Hepatic stellate cell (primary cell): ENCODE measurements at regions not wholly inside any gene's neighbourhood (a gene's known extent, or its start where the extent isn't known, plus 50 kb on each side); places are given as distances from the start of the nearest gene placed in this dataset.

Experiments used
- DNase-seq: peaks from one replicate; pipeline ENCODE4 v3.0.0; 2011; ENCODE audit warnings: low spot score

- DNase-seq: no peak
Observed at GRCh38 chr4:111652986-111653385, 492.3 kb upstream of the FAM241A start.

- no peak for DNase-seq
Observed at GRCh38 chr4:111662496-111662895, 482.8 kb upstream of the FAM241A start.

GRCh38 chr4:111664308-111664945, 480.8 kb upstream of the FAM241A start:
- no peak for DNase-seq

- no peak for DNase-seq
Observed at GRCh38 chr4:111666826-111667360, 478.4 kb upstream of the FAM241A start.

GRCh38 chr4:111671756-111672155, 473.5 kb upstream of the FAM241A start:
- DNase-seq: no peak

DNA sequence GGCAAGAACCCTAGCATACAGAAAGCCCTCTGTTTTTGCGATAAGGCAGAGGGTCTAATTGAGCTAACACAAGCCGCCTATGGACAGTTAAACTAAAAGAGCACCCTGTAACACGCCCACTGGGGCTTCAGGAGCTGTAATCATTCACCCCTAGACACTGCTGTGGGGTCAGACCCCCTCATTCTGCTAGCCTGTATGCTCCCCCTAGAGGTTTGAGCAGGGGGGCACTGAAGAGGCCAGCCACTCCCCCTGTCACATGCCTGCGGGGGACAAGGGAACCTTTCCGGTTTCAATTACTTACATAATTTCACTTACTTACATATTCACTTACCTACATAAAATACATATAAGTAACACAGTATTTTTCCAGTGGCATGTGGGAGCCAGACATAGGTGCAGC, 469.5 kb upstream of the FAM241A start:
- DNase-seq: no peak

GRCh38 chr4:111676533-111676932, 468.7 kb upstream of the FAM241A start:
- DNase-seq: no peak

DNA sequence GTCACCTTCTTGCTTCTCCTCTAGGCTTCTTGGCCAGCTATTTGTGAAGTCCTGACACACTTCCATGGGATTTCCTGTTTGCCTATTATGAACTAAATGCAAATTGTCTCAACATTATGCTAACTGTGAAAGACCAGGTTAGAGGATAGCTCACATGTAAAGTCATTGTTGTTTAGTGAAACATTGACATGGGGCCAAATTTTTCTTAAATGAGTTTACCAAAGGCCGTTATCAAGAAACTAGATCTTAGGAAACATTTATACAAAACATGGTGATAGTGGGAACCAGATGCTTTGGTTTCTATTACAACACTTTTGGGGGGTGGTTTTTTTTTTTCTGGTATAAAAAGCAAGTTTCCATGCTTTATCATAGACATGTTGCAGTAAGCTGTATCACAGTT, 466.8 kb upstream of the FAM241A start:
- DNase-seq: no peak

DNA sequence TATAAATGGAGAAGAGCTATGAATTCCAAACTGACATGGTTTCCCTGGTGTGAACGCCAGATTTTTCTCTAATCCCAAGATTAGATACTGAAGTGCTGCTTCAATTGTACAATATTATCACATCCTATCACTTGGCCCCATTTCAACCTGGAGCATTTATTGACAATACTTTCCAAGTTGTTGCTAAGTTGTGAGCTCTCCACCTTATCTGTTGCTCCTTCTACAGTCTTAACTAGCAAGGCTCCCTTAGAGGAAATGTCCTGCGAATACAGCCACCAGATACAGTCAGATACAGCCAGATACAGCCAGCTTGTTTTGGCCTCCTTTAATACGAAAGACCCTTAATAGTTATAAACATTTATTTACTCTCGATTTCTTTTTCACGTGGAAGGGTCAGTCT, 466.3 kb upstream of the FAM241A start:
- no peak for DNase-seq

GRCh38 chr4:111681270-111681669, 464.0 kb upstream of the FAM241A start:
- no peak for DNase-seq

GRCh38 chr4:111681751-111682150, 463.5 kb upstream of the FAM241A start:
- DNase-seq: no peak

DNA sequence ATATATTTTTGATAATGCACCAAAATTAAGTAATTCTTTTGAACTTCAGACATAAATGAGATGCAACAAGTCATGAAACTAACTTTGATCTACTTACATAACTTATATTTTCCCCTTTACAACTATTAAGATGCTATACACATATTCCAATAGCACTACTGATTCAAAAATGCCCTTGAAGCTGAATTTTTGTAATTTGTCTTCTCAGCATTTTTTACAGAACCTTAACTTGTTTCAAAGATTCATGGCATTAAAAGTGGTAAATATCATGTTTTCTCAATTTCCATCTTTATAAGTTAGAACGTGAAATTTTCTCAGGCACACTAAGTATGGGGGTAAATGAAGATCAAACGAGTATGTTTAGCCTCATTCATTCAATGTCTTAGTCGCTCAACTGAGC, 460.0 kb upstream of the FAM241A start:
- no peak for DNase-seq

- DNase-seq: no peak
Observed at GRCh38 chr4:111689214-111689613, 456.0 kb upstream of the FAM241A start.

GRCh38 chr4:111689731-111690130, 455.5 kb upstream of the FAM241A start:
- no peak for DNase-seq

- DNase-seq: no peak
Observed at GRCh38 chr4:111693758-111694157, 451.5 kb upstream of the FAM241A start.

DNA sequence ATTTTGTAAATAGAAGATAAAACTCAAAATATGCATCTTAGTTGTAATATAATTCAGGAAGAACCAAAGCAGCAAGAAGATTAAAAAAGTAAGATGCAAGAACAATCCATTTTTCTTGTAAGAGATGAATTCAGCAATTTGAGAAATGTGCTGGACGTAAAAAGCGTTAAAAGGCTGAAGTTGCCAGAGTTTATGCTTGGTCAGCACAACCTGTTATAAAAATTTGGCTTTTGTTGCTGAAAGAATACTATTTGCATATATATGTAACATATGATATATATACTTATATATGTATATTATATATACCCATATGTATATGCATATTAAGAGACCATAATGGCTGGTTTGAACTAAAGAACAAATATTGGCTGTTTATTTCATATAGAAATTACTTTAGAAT, 449.6 kb upstream of the FAM241A start:
- DNase-seq: no peak

GRCh38 chr4:111696505-111696904, 448.7 kb upstream of the FAM241A start:
- DNase-seq: no peak

DNA sequence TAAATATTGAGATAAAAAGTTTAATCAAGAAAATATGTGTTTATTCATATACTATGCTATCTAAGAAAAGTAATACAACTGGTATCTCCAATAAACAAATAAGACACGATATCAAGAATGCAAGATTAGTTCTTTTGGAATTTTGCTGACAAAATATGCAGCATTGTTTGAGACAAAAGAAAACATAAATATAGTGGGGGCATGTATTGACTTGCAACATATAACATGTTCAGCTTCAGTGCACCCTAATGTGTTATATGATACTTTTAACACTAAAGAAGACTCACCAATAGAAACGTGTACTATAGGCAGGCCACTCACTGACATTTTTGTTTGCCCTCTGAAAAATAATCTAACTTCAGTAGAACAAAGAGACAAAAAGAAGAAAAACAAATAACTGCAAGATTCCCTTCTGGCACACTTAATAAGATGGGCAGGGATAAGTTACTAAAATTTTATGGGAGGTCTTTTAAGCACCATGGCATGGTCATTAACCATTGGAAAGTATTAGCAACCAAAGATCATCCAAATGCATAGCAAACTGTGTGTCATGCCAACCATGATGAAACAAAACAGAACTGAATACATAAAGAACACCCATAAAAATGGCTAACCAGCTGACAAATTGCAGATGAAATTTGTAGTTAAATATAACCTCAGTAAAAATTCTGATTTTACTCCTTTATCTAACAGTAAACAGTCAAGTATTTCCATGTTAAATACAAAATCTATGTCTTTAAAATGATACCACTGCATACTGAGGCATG, 447.9 kb upstream of the FAM241A start:
- DNase-seq: no peak

- no peak for DNase-seq
Observed at GRCh38 chr4:111698361-111698760, 446.9 kb upstream of the FAM241A start.

DNA sequence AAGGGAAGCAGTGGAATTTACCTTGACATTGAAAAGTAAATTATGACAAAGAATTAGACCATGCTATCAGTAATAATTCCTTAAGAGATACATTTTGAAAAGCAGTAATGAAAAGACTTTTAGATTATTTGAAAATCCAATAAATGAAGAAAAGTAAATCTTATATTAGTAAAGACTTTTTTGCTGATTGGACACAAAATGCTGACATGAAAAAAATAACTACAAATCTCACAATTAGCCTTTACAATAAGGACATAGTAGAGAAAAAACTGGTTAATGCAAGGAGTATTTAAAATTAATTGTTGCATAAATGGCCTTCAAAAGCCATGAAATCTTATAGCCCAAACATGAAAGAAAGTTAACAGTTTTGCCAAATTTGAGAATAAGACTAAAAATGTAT, 446.1 kb upstream of the FAM241A start:
- no peak for DNase-seq

GRCh38 chr4:111701102-111701501, 444.2 kb upstream of the FAM241A start:
- DNase-seq: no peak

DNA sequence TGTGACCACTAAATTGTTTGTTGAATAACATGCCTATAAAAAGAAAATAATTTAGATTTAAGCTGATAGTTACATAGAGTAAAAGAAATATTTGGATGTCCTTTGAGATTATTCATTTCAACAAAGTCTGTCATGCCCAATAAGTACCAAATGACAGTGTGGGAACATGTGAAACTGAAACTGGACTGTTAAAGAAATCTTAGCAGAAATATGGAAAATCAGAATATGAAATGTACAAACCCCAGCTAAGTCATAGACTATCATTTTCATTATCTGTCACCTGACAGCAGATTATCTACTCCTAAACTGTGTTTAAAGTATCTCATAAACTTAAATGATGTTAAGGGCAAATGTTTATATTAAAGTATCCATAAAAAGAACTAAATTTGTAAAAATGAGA, 437.8 kb upstream of the FAM241A start:
- no peak for DNase-seq

GRCh38 chr4:111712093-111712677, 433.1 kb upstream of the FAM241A start:
- DNase-seq: no peak
